ENCODE measurements at regions not wholly inside any gene's neighbourhood (a gene's known extent, or its start where the extent isn't known, plus 50 kb on each side); places are given as distances from the start of the nearest gene placed in this dataset.
"Not testable (repeated sequence)": the region's sequence is repeated elsewhere in the genome, so short reads cannot be mapped to it uniquely, and the experiment has no call there.

DNA sequence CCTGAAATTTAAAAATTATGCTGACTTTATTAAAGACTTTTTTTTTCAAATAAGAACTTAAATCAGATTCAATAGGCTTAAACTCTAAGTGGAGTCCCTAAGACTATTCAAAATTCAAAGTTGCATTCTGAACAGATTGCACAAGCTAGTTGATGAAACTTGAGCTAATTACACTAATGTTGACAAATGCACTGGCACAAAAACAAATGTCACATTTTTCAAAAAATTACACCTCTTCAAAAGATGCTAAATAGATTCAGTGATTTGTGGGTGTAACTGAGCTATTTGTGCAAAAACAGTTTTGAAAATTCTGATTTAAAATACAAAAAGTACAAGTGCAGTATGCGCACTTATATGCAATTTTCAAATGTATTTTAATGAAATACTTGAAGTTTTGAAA, 205.4 kb downstream of the RERGL start:
- H3K4me2 ChIP-seq (ENCODE audit: low read depth, low read length), result no peak overlapping the region
- H3K4me3 ChIP-seq (ENCODE audit: low read length), result no peak overlapping the region
- no peaks in the 10 kb centered on the region for H3F3A ChIP-seq (ENCODE audit: insufficient read depth, low read length)
- H3K27me3 ChIP-seq (replicated peaks; ENCODE audit: insufficient read depth, low read length), result no peaks in the 10 kb centered on the region
- no peaks in the 10 kb centered on the region for H3K36me3 ChIP-seq (replicated peaks; ENCODE audit: insufficient read depth, low read length)
- no peaks in the 10 kb centered on the region for H3K9me2 ChIP-seq (replicated peaks; ENCODE audit: insufficient read depth, low read length)
- TF ChIP-seq, protein P1, sequence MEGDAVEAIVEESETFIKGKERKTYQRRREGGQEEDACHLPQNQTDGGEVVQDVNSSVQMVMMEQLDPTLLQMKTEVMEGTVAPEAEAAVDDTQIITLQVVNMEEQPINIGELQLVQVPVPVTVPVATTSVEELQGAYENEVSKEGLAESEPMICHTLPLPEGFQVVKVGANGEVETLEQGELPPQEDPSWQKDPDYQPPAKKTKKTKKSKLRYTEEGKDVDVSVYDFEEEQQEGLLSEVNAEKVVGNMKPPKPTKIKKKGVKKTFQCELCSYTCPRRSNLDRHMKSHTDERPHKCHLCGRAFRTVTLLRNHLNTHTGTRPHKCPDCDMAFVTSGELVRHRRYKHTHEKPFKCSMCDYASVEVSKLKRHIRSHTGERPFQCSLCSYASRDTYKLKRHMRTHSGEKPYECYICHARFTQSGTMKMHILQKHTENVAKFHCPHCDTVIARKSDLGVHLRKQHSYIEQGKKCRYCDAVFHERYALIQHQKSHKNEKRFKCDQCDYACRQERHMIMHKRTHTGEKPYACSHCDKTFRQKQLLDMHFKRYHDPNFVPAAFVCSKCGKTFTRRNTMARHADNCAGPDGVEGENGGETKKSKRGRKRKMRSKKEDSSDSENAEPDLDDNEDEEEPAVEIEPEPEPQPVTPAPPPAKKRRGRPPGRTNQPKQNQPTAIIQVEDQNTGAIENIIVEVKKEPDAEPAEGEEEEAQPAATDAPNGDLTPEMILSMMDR (IDR thresholded peaks at IDR 0.05; ENCODE audit: low read length), result no peak
- TF ChIP-seq EZH2 (optimal IDR thresholded peaks at IDR 0.05; ENCODE audit: low read depth, low read length) (no peak), EZH2phosphoT487 (IDR thresholded peaks at IDR 0.05; ENCODE audit: low read length) (no peak)
- no peak for DNase-seq
- no peak overlapping the region for H3K9ac ChIP-seq (ENCODE audit: low read length)
- H3K27ac ChIP-seq (ENCODE audit: low read length), result no peak overlapping the region
- no peaks in the 10 kb centered on the region for H3K79me2 ChIP-seq (ENCODE audit: low read length)
- H2AFZ ChIP-seq (ENCODE audit: low read length), result no peak overlapping the region
- H3K4me1 ChIP-seq (ENCODE audit: low read length), result no peaks in the 10 kb centered on the region
- no peaks in the 10 kb centered on the region for H4K20me1 ChIP-seq (ENCODE audit: insufficient read depth, low read length)
- no peaks in the 10 kb centered on the region for H3K9me3 ChIP-seq (replicated peaks; ENCODE audit: insufficient read depth, low read length)

DNA sequence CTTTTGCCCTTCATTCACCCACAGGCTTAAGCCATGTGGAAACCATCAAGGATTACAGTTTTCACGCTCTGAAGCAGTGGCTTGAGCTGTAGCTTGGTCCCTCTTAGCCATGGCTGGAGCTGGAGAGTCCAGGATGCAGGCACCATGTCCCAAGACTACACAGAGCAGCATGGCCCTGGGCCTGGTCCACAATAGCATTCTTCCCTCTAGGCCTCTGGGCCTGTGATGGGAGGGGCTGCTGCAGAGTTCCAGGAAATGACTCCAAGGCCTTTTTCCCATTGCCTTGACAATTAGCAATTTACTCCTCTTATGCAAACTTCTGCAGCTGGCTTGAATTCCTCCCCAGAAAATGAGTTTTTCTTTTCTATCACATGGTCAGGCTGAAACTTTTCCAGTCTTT, 211.3 kb downstream of the RERGL start:
- Histone ChIP-seq H3K36me3 (replicated peaks; ENCODE audit: insufficient read depth, low read length) (no peaks in the 10 kb centered on the region), H3K9me2 (replicated peaks; ENCODE audit: insufficient read depth, low read length) (no peaks in the 10 kb centered on the region), H3K9me3 (replicated peaks; ENCODE audit: insufficient read depth, low read length) (no peaks in the 10 kb centered on the region), H3K4me2 (ENCODE audit: low read depth, low read length) (no peak overlapping the region), H3K27ac (ENCODE audit: low read length) (no peak overlapping the region), H2AFZ (ENCODE audit: low read length) (no peak overlapping the region), H3K79me2 (ENCODE audit: low read length) (no peaks in the 10 kb centered on the region), H4K20me1 (ENCODE audit: insufficient read depth, low read length) (no peaks in the 10 kb centered on the region), H3K4me3 (ENCODE audit: low read length) (no peak overlapping the region), H3K4me1 (ENCODE audit: low read length) (no peaks in the 10 kb centered on the region), H3F3A (ENCODE audit: insufficient read depth, low read length) (no peaks in the 10 kb centered on the region), H3K9ac (ENCODE audit: low read length) (no peak overlapping the region), H3K27me3 (replicated peaks; ENCODE audit: insufficient read depth, low read length) (no peaks in the 10 kb centered on the region)
- DNase-seq, result no peak
- TF ChIP-seq EZH2phosphoT487 (IDR thresholded peaks at IDR 0.05; ENCODE audit: low read length) (no peak), EZH2 (optimal IDR thresholded peaks at IDR 0.05; ENCODE audit: low read depth, low read length) (no peak)

DNA sequence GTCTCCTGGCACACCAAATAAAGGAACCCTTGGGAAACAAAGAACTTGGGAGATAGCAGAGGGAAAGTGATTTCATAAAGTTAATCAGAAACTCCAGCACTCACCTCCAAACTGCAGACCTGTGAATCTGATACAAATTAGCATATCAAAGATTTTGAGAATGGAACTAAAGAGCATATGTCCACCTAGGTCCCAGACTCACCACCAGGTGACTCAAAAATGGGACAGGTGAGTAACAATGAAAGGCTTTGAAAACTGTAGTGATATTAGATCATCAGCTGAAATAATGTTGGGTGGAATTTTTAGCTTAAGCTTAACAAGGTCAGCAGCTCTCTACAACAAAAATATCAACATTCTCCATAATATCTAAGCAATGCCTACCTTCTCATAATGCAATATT, 214.8 kb downstream of the RERGL start:
- Histone ChIP-seq H3K9me3 (replicated peaks; ENCODE audit: insufficient read depth, low read length) (no peaks in the 10 kb centered on the region), H2AFZ (ENCODE audit: low read length) (no peak overlapping the region), H3K79me2 (ENCODE audit: low read length) (no peaks in the 10 kb centered on the region), H3K27me3 (replicated peaks; ENCODE audit: insufficient read depth, low read length) (no peaks in the 10 kb centered on the region), H3K4me1 (ENCODE audit: low read length) (no peaks in the 10 kb centered on the region), H3K9me2 (replicated peaks; ENCODE audit: insufficient read depth, low read length) (no peaks in the 10 kb centered on the region), H3K27ac (ENCODE audit: low read length) (no peak overlapping the region), H3K36me3 (replicated peaks; ENCODE audit: insufficient read depth, low read length) (no peaks in the 10 kb centered on the region), H3K9ac (ENCODE audit: low read length) (no peak overlapping the region), H3K4me2 (ENCODE audit: low read depth, low read length) (no peak overlapping the region), H4K20me1 (ENCODE audit: insufficient read depth, low read length) (no peaks in the 10 kb centered on the region), H3K4me3 (ENCODE audit: low read length) (no peak overlapping the region), H3F3A (ENCODE audit: insufficient read depth, low read length) (no peaks in the 10 kb centered on the region)
- no peak for DNase-seq
- TF ChIP-seq EZH2 (optimal IDR thresholded peaks at IDR 0.05; ENCODE audit: low read depth, low read length) (no peak), EZH2phosphoT487 (IDR thresholded peaks at IDR 0.05; ENCODE audit: low read length) (no peak)
- TF ChIP-seq, protein P1 (IDR thresholded peaks at IDR 0.05; ENCODE audit: low read length), result no peak

DNA sequence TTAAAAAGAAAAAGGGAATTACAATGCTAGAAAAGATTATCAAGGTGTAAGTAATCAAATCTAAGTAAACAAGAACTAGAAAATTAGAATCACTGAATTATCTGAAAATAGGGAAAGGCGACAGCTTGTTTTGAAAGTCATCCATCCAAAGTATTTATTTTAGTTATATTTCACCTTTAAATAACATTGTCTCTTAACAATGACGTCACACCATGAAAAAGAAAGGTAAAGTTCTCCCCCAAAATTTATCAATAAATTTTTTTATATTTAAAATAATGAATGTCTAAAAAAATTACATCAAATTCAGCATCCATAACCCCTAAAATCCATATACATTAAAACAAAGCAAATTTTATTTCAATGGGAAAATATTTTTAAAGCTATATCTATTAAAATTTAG, 223.2 kb downstream of the RERGL start:
- H3K27me3 ChIP-seq (replicated peaks; ENCODE audit: insufficient read depth, low read length), result no peaks in the 10 kb centered on the region
- no peaks in the 10 kb centered on the region for H3K9me2 ChIP-seq (replicated peaks; ENCODE audit: insufficient read depth, low read length)
- H3K4me1 ChIP-seq (ENCODE audit: low read length), result no peaks in the 10 kb centered on the region
- H4K20me1 ChIP-seq (ENCODE audit: insufficient read depth, low read length), result no peaks in the 10 kb centered on the region
- TF ChIP-seq, protein P1 (IDR thresholded peaks at IDR 0.05; ENCODE audit: low read length), result no peak
- no peak for TF ChIP-seq EZH2phosphoT487 (IDR thresholded peaks at IDR 0.05; ENCODE audit: low read length)
- TF ChIP-seq EZH2 (optimal IDR thresholded peaks at IDR 0.05; ENCODE audit: low read depth, low read length), result no peak
- no peaks in the 10 kb centered on the region for H3K79me2 ChIP-seq (ENCODE audit: low read length)
- H3K4me2 ChIP-seq (ENCODE audit: low read depth, low read length), result no peak overlapping the region
- H2AFZ ChIP-seq (ENCODE audit: low read length), result no peak overlapping the region
- H3K4me3 ChIP-seq (ENCODE audit: low read length), result no peak overlapping the region
- H3F3A ChIP-seq (ENCODE audit: insufficient read depth, low read length), result no peaks in the 10 kb centered on the region
- no peak for DNase-seq
- no peak overlapping the region for H3K9ac ChIP-seq (ENCODE audit: low read length)
- H3K27ac ChIP-seq (ENCODE audit: low read length), result no peak overlapping the region
- H3K9me3 ChIP-seq (replicated peaks; ENCODE audit: insufficient read depth, low read length), result no peaks in the 10 kb centered on the region
- no peaks in the 10 kb centered on the region for H3K36me3 ChIP-seq (replicated peaks; ENCODE audit: insufficient read depth, low read length)

DNA sequence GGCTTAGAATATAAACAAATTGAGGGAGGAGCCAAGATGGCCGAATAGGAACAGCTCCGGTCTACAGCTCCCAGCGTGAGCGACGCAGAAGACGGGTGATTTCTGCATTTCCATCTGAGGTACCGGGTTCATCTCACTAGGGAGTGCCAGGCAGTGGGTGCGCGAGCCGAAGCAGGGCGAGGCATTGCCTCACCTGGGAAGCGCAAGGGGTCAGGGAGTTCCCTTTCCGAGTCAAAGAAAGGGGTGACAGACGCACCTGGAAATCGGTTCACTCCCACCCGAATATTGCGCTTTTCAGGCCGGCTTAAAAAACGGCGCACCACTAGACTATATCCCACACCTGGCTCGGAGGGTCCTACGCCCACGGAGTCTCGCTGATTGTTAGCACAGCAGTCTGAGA, 234.4 kb downstream of the RERGL start:
- not testable (repeated sequence) for H3K79me2 ChIP-seq (ENCODE audit: low read length)

More for the DNA sequence above, 234.4 kb downstream of the RERGL start:
- H3K9ac ChIP-seq (ENCODE audit: low read length); H3K4me3 ChIP-seq (ENCODE audit: low read length); H3K4me2 ChIP-seq (ENCODE audit: low read depth, low read length); H3K9me2 ChIP-seq (replicated peaks; ENCODE audit: insufficient read depth, low read length); H4K20me1 ChIP-seq (ENCODE audit: insufficient read depth, low read length); DNase-seq; H3K4me1 ChIP-seq (ENCODE audit: low read length); H3K27me3 ChIP-seq (replicated peaks; ENCODE audit: insufficient read depth, low read length); H3K9me3 ChIP-seq (replicated peaks; ENCODE audit: insufficient read depth, low read length); H2AFZ ChIP-seq (ENCODE audit: low read length); H3K27ac ChIP-seq (ENCODE audit: low read length); H3F3A ChIP-seq (ENCODE audit: insufficient read depth, low read length); H3K36me3 ChIP-seq (replicated peaks; ENCODE audit: insufficient read depth, low read length): not testable (repeated sequence)

Measured in MM.1S (cell line).